ENCODE measurements at regions not wholly inside any gene's neighbourhood (a gene's known extent, or its start where the extent isn't known, plus 50 kb on each side); places are given as distances from the start of the nearest gene placed in this dataset.

- DNase-seq (ENCODE audit: insufficient read length, low spot score), result no peak
- FAIRE-seq, result no peak
- no peak for TF ChIP-seq CTCF (IDR thresholded peaks at IDR 0.05; ENCODE audit: insufficient read depth, missing control alignments)
Measured at GRCh38 chr10:20608503-20608902, 288.6 kb downstream of the NEBL start.

- TF ChIP-seq CTCF (IDR thresholded peaks at IDR 0.05; ENCODE audit: insufficient read depth, missing control alignments), result no peak
- FAIRE-seq (no peak), DNase-seq (ENCODE audit: insufficient read length, low spot score) (no peak)
Measured at GRCh38 chr10:20606985-20607384, 290.1 kb downstream of the NEBL start.

- DNase-seq (ENCODE audit: insufficient read length, low spot score), result no peak
- FAIRE-seq, result no peak
- no peak for TF ChIP-seq CTCF (IDR thresholded peaks at IDR 0.05; ENCODE audit: insufficient read depth, missing control alignments)
Measured at GRCh38 chr10:20601941-20602461, 295.1 kb downstream of the NEBL start.

GRCh38 chr10:20598590-20598989 is 298.5 kb downstream of the NEBL start:
- FAIRE-seq (no peak), DNase-seq (ENCODE audit: insufficient read length, low spot score) (no peak)
- TF ChIP-seq CTCF (IDR thresholded peaks at IDR 0.05; ENCODE audit: insufficient read depth, missing control alignments), result no peak

- DNase-seq (ENCODE audit: insufficient read length, low spot score), result no peak
- FAIRE-seq, result no peak
- no peak for TF ChIP-seq CTCF (IDR thresholded peaks at IDR 0.05; ENCODE audit: insufficient read depth, missing control alignments)
Measured at GRCh38 chr10:20596911-20597310, 300.2 kb downstream of the NEBL start.

GRCh38 chr10:20596065-20596755 is 300.9 kb downstream of the NEBL start:
- no peak for FAIRE-seq

More at GRCh38 chr10:20596065-20596755, 300.9 kb downstream of the NEBL start:
- TF ChIP-seq CTCF (IDR thresholded peaks at IDR 0.05; ENCODE audit: insufficient read depth, missing control alignments), result no peak
- DNase-seq (ENCODE audit: insufficient read length, low spot score), result no peak

Measured in D721Med (cell line).